GM21381 (cell line): ENCODE measurements at regions not wholly inside any gene's neighbourhood (a gene's known extent, or its start where the extent isn't known, plus 50 kb on each side); places are given as distances from the start of the nearest gene placed in this dataset.

Experiments used
- ATAC-seq: cut with Tn5 transposase; IDR thresholded peaks from one replicate; pipeline ENCODE4 v1.9.1; 2021; ENCODE audit warnings: mild to moderate bottlenecking, moderate library complexity; ENCODE audit not compliant: unreplicated experiment

- ATAC-seq, result no peak
Measured at GRCh38 chr3:80542456-80542855, 774.7 kb upstream of the ROBO1 start.

- ATAC-seq, result no peak
Measured at GRCh38 chr3:80537680-80538079, 769.9 kb upstream of the ROBO1 start.

- ATAC-seq, result no peak
Measured at GRCh38 chr3:80535286-80535685, 767.5 kb upstream of the ROBO1 start.

- ATAC-seq, result no peak
Measured at GRCh38 chr3:80533553-80533952, 765.8 kb upstream of the ROBO1 start.

- no peak for ATAC-seq
Measured at GRCh38 chr3:80526153-80526552, 758.4 kb upstream of the ROBO1 start.

- no peak for ATAC-seq
Measured at GRCh38 chr3:80521081-80521480, 753.3 kb upstream of the ROBO1 start.

- no peak for ATAC-seq
Measured at GRCh38 chr3:80519436-80519835, 751.6 kb upstream of the ROBO1 start.

GRCh38 chr3:80496452-80496851, 728.7 kb upstream of the ROBO1 start:
- ATAC-seq, result no peak

- ATAC-seq, result no peak
Measured at GRCh38 chr3:80492162-80492561, 724.4 kb upstream of the ROBO1 start.

- ATAC-seq, result no peak
Measured at GRCh38 chr3:80472961-80473360, 705.2 kb upstream of the ROBO1 start.

- no peak for ATAC-seq
Measured at GRCh38 chr3:80472459-80472858, 704.7 kb upstream of the ROBO1 start.

GRCh38 chr3:80470433-80470832, 702.6 kb upstream of the ROBO1 start:
- no peak for ATAC-seq

GRCh38 chr3:80465746-80466145, 697.9 kb upstream of the ROBO1 start:
- ATAC-seq, result no peak

- no peak for ATAC-seq
Measured at GRCh38 chr3:80451393-80451792, 683.6 kb upstream of the ROBO1 start.

GRCh38 chr3:80445641-80446040, 677.8 kb upstream of the ROBO1 start:
- ATAC-seq, result no peak

- no peak for ATAC-seq
Measured at GRCh38 chr3:80445053-80445452, 677.3 kb upstream of the ROBO1 start.

GRCh38 chr3:80439490-80439889, 671.7 kb upstream of the ROBO1 start:
- no peak for ATAC-seq

GRCh38 chr3:80434366-80434765, 666.6 kb upstream of the ROBO1 start:
- no peak for ATAC-seq

- no peak for ATAC-seq
Measured at GRCh38 chr3:80424951-80425350, 657.2 kb upstream of the ROBO1 start.

GRCh38 chr3:80408030-80408721, 640.4 kb upstream of the ROBO1 start:
- ATAC-seq, result no peak

GRCh38 chr3:80405618-80406017, 637.8 kb upstream of the ROBO1 start:
- ATAC-seq, result no peak

- no peak for ATAC-seq
Measured at GRCh38 chr3:80395023-80395422, 627.2 kb upstream of the ROBO1 start.

GRCh38 chr3:80391573-80391972, 623.8 kb upstream of the ROBO1 start:
- no peak for ATAC-seq
